H9 (cell line): ENCODE measurements at regions not wholly inside any gene's neighbourhood (a gene's known extent, or its start where the extent isn't known, plus 50 kb on each side); places are given as distances from the start of the nearest gene placed in this dataset.

Experiments used
- DNase-seq: peaks from one replicate; pipeline ENCODE4 v3.0.0-alpha.2; 2017
- H2AFZ ChIP-seq: one replicate; pipeline ENCODE4 v1.6.1; 2013; ENCODE audit warnings: mild to moderate bottlenecking, low read length, control low read depth, moderate library complexity
- H2AK5ac ChIP-seq: 2 replicates; pipeline ENCODE4 v1.6.1; 2013; ENCODE audit warnings: low read length, control low read depth, mixed read lengths; ENCODE audit not compliant: insufficient read length
- H2BK120ac ChIP-seq: one replicate; pipeline ENCODE4 v1.6.1; 2013; ENCODE audit warnings: low read depth, mild to moderate bottlenecking, low read length, control low read depth, inconsistent platforms; ENCODE audit not compliant: poor library complexity, severe bottlenecking
- H2BK12ac ChIP-seq: 2 replicates; pipeline ENCODE4 v1.6.1; 2013; ENCODE audit warnings: low read length, control low read depth, mixed read lengths, low read depth; ENCODE audit not compliant: insufficient read length
- H2BK15ac ChIP-seq: 2 replicates; pipeline ENCODE4 v1.6.1; 2013; ENCODE audit warnings: low read depth, low read length, control low read depth
- H2BK20ac ChIP-seq: one replicate; pipeline ENCODE4 v1.6.1; 2013; ENCODE audit warnings: low read depth, mild to moderate bottlenecking, low read length, control low read depth, inconsistent platforms; ENCODE audit not compliant: poor library complexity, severe bottlenecking
- H2BK5ac ChIP-seq: 2 replicates; pipeline ENCODE4 v1.6.1; 2013; ENCODE audit warnings: low read length, control low read depth, mixed read lengths; ENCODE audit not compliant: insufficient read length
- H3K14ac ChIP-seq: 2 replicates; pipeline ENCODE4 v1.6.1; 2013; ENCODE audit warnings: low read length, control low read depth; ENCODE audit not compliant: insufficient read depth
- H3K18ac ChIP-seq: 2 replicates; pipeline ENCODE4 v1.6.1; 2013; ENCODE audit warnings: low read depth, mild to moderate bottlenecking, mixed read lengths, low read length, control low read depth; ENCODE audit not compliant: insufficient read length
- H3K23ac ChIP-seq: 2 replicates; pipeline ENCODE4 v1.6.1; 2013; ENCODE audit warnings: low read length, control low read depth, mixed read lengths, low read depth; ENCODE audit not compliant: insufficient read length
- H3K23me2 ChIP-seq: 2 replicates; pipeline ENCODE4 v1.6.1; 2013; ENCODE audit warnings: low read depth, mild to moderate bottlenecking, mixed read lengths, low read length, control low read depth; ENCODE audit not compliant: insufficient read length, poor library complexity, severe bottlenecking
- H3K27ac ChIP-seq: 2 replicates; pipeline ENCODE4 v1.5.1; 2013; ENCODE audit warnings: low read length, control low read depth, mixed read lengths, low read depth; ENCODE audit not compliant: insufficient read length
- H3K27me3 ChIP-seq: 2 replicates; pipeline ENCODE4 v1.6.1; 2013; ENCODE audit warnings: low read length, control low read depth, inconsistent platforms; ENCODE audit not compliant: insufficient read depth
- H3K4ac ChIP-seq: 2 replicates; pipeline ENCODE4 v1.6.1; 2013; ENCODE audit warnings: low read depth, mild to moderate bottlenecking, control low read depth, inconsistent platforms, low read length, moderate library complexity
- H3K4me1 ChIP-seq: 2 replicates; pipeline ENCODE4 v1.6.1; 2013; ENCODE audit warnings: low read length, control low read depth, inconsistent platforms; ENCODE audit not compliant: insufficient read depth
- H3K4me2 ChIP-seq: 2 replicates; pipeline ENCODE4 v1.6.1; 2013; ENCODE audit warnings: low read length, control low read depth, mixed read lengths; ENCODE audit not compliant: insufficient read length, insufficient read depth
- H3K56ac ChIP-seq: 2 replicates; pipeline ENCODE4 v1.6.1; 2013; ENCODE audit warnings: low read depth, mild to moderate bottlenecking, mixed read lengths, low read length, control low read depth; ENCODE audit not compliant: insufficient read length
- H3K79me1 ChIP-seq: 2 replicates; pipeline ENCODE4 v1.6.1; 2013; ENCODE audit warnings: low read depth, mild to moderate bottlenecking, moderate library complexity, low read length, control low read depth, inconsistent platforms; ENCODE audit not compliant: insufficient read depth, poor library complexity, severe bottlenecking
- H3K79me2 ChIP-seq: 2 replicates; pipeline ENCODE4 v1.6.1; 2013; ENCODE audit warnings: low read length, control low read depth, inconsistent platforms; ENCODE audit not compliant: insufficient read depth
- H3K9ac ChIP-seq: 2 replicates; pipeline ENCODE4 v1.6.1; 2013; ENCODE audit warnings: low read length, control low read depth, mixed read lengths; ENCODE audit not compliant: insufficient read length; ENCODE audit errors: extremely low read depth
- H3K9me3 ChIP-seq: one replicate; pipeline ENCODE4 v1.6.1; 2013; ENCODE audit warnings: low read depth, low read length, inconsistent platforms; ENCODE audit not compliant: control insufficient read depth
- H3T11ph ChIP-seq: one replicate; pipeline ENCODE4 v1.6.1; 2013; ENCODE audit warnings: mild to moderate bottlenecking, low read length, control low read depth, inconsistent platforms
- H4K20me1 ChIP-seq: one replicate; pipeline ENCODE4 v1.6.1; 2013; ENCODE audit not compliant: control insufficient read depth, insufficient read length, insufficient read depth
- H4K5ac ChIP-seq: 2 replicates; pipeline ENCODE4 v1.6.1; 2013; ENCODE audit warnings: low read depth, mild to moderate bottlenecking, mixed read lengths, low read length, control low read depth; ENCODE audit not compliant: insufficient read length
- H4K8ac ChIP-seq: replicated peaks from 2 replicates; pipeline ENCODE4 v1.6.1; 2013; ENCODE audit warnings: low read length, control low read depth, mixed read lengths, low read depth; ENCODE audit not compliant: insufficient read length
- H4K91ac ChIP-seq: 2 replicates; pipeline ENCODE4 v1.6.1; 2013; ENCODE audit warnings: low read depth, mild to moderate bottlenecking, moderate library complexity, mixed read lengths, low read length, control low read depth; ENCODE audit not compliant: insufficient read length
- H3K27ac Mint-ChIP-seq, 3 experiments: 2 replicates in 2 of 3; 3 replicates in 1 of 3; pipeline ENCODE4 v1.8.0; 2020 to 2021; ENCODE audit warnings: mixed read lengths in 3 of 3, mild to moderate bottlenecking in 1 of 3, moderate library complexity in 1 of 3
- H3K27me3 Mint-ChIP-seq: 2 replicates; pipeline ENCODE4 v1.8.0; 2021; ENCODE audit warnings: low read depth, mild to moderate bottlenecking, moderate library complexity, mixed read lengths
- H3K36me3 Mint-ChIP-seq, 3 experiments: 2 replicates in 2 of 3; 3 replicates in 1 of 3; pipeline ENCODE4 v1.8.0; 2020 to 2021; ENCODE audit warnings: low read depth in 3 of 3, mixed read lengths in 3 of 3; ENCODE audit not compliant: insufficient read depth in 1 of 3
- H3K4me1 Mint-ChIP-seq, 2 experiments: 2 replicates each; pipeline ENCODE4 v1.8.0; 2020; ENCODE audit warnings: mixed read lengths in 2 of 2
- H3K4me3 Mint-ChIP-seq, 2 experiments: 2 replicates in 1 of 2; 3 replicates in 1 of 2; pipeline ENCODE4 v1.8.0; 2020 to 2021; ENCODE audit warnings: mild to moderate bottlenecking in 2 of 2, mixed read lengths in 2 of 2, moderate library complexity in 1 of 2
- H3K9me3 Mint-ChIP-seq, 2 experiments: 2 replicates in 1 of 2; 3 replicates in 1 of 2; pipeline ENCODE4 v1.8.0; 2020; ENCODE audit warnings: mild to moderate bottlenecking in 2 of 2, mixed read lengths in 2 of 2, moderate library complexity in 1 of 2
- WGBS: extraction: QIAGEN DNeasy Blood & Tissue Kit; methylation state at CpG from one replicate; pipeline ENCODE4 v1.1.7; 2013; ENCODE audit warnings: missing lambda C conversion rate, low lambda C conversion rate, mixed read lengths; ENCODE audit not compliant: insufficient read length; ENCODE audit errors: extremely low coverage; 5-methylcytosine and 5-hydroxymethylcytosine counted together
- TF ChIP-seq, protein P1 (sequence below): fragments of 200-600 bp; sonication (generic); conservative IDR thresholded peaks from 3 replicates; pipeline ENCODE4 v1.8.0; 2021; ENCODE audit warnings: antibody characterized with exemption, mild to moderate bottlenecking

DNA sequence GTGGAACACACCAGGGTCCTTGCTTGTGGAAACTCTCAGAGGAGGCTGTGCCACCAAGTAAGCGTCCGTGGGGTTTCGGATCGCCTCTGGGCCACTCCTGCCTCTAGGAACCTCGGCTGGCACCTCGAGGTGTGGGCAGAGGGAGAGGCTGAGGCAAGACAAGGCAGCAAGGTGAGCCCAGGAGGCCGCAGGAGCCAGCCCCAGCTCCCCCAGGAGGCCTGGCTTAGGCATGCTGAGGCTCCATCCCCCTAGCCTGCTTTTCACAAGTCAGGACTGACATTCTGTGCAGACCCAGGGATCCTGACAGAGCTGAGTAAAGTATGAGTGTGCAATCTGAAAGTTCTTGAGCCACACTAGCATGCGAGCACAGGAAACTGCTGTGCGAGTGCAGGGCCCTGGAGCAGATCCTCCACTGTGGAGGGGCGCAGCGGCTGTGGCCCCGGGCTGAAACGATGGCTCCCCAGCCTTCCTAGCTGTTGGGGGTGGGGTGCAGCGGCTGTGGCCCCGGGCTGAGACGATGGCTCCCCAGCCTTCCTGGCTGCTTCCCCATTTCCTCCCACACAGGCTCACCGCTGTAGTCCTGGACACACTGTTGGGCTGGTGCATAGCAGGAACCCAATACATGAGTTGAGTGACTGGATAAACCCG, 75.2 kb upstream of the CD93 start:
- H2BK20ac ChIP-seq = no peak overlapping the region
- no peak overlapping the region for H3K4ac ChIP-seq
- no peaks in the 10 kb centered on the region for H3K79me1 ChIP-seq
- no peak overlapping the region for H2AFZ ChIP-seq
- no peak overlapping the region for H4K8ac ChIP-seq
- peaks cover 7% of the 10 kb centered on the region; the same call in 1 of the 2 replicates for H3K4me1 ChIP-seq
- Mint-ChIP-seq H3K9me3 (no peaks in the 10 kb centered on the region), H3K36me3 (no peaks in the 10 kb centered on the region), H3K4me3 (no peak overlapping the region), H3K4me1 (peaks cover 24 to 32% of the 10 kb centered on the region in 2 experiments), H3K27ac (no peak overlapping the region; a peak in 1 of 7 replicates), H3K27me3 (peaks cover 8% of the 10 kb centered on the region)
- H3K23ac ChIP-seq = no peak overlapping the region
- H2BK120ac ChIP-seq = no peak overlapping the region
- no peak overlapping the region for H3K27ac ChIP-seq
- H3K23me2 ChIP-seq = no peaks in the 10 kb centered on the region
- H4K20me1 ChIP-seq = no peaks in the 10 kb centered on the region
- H2BK5ac ChIP-seq = no peak overlapping the region
- H2BK12ac ChIP-seq = no peak overlapping the region
- DNase-seq = peak; percentile 27
- H3K56ac ChIP-seq = no peak overlapping the region
- no CpG with 5 or more reads among the region's 18 CpGs for WGBS
- TF ChIP-seq, protein P1, sequence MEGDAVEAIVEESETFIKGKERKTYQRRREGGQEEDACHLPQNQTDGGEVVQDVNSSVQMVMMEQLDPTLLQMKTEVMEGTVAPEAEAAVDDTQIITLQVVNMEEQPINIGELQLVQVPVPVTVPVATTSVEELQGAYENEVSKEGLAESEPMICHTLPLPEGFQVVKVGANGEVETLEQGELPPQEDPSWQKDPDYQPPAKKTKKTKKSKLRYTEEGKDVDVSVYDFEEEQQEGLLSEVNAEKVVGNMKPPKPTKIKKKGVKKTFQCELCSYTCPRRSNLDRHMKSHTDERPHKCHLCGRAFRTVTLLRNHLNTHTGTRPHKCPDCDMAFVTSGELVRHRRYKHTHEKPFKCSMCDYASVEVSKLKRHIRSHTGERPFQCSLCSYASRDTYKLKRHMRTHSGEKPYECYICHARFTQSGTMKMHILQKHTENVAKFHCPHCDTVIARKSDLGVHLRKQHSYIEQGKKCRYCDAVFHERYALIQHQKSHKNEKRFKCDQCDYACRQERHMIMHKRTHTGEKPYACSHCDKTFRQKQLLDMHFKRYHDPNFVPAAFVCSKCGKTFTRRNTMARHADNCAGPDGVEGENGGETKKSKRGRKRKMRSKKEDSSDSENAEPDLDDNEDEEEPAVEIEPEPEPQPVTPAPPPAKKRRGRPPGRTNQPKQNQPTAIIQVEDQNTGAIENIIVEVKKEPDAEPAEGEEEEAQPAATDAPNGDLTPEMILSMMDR = no peak
- H4K5ac ChIP-seq = no peak overlapping the region
- no peaks in the 10 kb centered on the region for H3K27me3 ChIP-seq
- no peak overlapping the region for H3K4me2 ChIP-seq
- H4K91ac ChIP-seq = no peak overlapping the region
- H3K18ac ChIP-seq = no peak overlapping the region
- no peak overlapping the region for H3T11ph ChIP-seq
- no peak overlapping the region for H2BK15ac ChIP-seq
- H2AK5ac ChIP-seq = no peak overlapping the region
- no peaks in the 10 kb centered on the region for H3K9me3 ChIP-seq
- no peaks in the 10 kb centered on the region for H3K79me2 ChIP-seq
- H3K9ac ChIP-seq = no peak overlapping the region
- H3K14ac ChIP-seq = peak overlapping the region; percentile 77
